Fibroblast of lung (primary cell): ENCODE measurements at regions not wholly inside any gene's neighbourhood (a gene's known extent, or its start where the extent isn't known, plus 50 kb on each side); places are given as distances from the start of the nearest gene placed in this dataset.

ENCODE experiments used
- CTCF ChIP-seq, 2 donors: IDR thresholded peaks in 1 of 2; conservative IDR thresholded peaks in 1 of 2; 1 replicate in 1 of 2; 2 replicates in 1 of 2; pipeline ENCODE4 v1.5.1; 2011 to 2012; ENCODE audit warnings: low read length in 2 of 2, control low read depth in 1 of 2, inconsistent platforms in 1 of 2, low read depth in 1 of 2, mild to moderate bottlenecking in 1 of 2
- EZH2 ChIP-seq: IDR thresholded peaks from 2 replicates; pipeline ENCODE4 v1.5.1; 2012; ENCODE audit warnings: low read length, control low read depth, mild to moderate bottlenecking; ENCODE audit errors: missing control alignments

GRCh38 chr6:48973491-48973890 is 489.6 kb downstream of the MMUT start:
- TF ChIP-seq CTCF (conservative IDR thresholded peaks at IDR 0.05 in 1 of 2, IDR thresholded peaks at IDR 0.05 in 1 of 2; ENCODE audit: low read depth in 1 of 2, low read length in 2 of 2) (no peak), EZH2 (no peak)
